NOMO-1 (cell line): ENCODE measurements at regions not wholly inside any gene's neighbourhood (a gene's known extent, or its start where the extent isn't known, plus 50 kb on each side); places are given as distances from the start of the nearest gene placed in this dataset.

Experiments
- DNase-seq, 2 experiments: peaks; one replicate each; lab custom pipeline; 2025; ENCODE audit not compliant: unreplicated experiment in 2 of 2; lab: John Stamatoyannopoulos, UW

DNA sequence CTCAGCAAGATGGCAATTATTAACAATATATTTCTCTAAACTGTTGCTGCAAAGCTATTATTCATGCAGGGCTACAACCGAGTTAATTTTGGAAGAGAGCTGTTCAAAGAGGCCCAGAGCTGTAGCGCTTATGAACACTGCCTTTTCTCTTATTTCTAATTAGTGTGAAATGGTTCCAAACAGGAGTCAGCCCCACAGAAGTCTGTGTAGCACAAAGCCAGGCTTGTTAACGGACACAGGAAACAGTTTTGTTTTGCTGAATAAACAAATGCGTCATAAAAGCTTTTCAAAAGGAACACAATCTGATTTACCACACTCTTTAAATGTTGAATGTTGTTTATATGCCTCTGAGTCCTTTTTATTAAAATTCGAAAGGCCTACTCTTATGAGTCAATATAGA, 396.5 kb downstream of the ANXA1 start:
- no peak for DNase-seq

DNA sequence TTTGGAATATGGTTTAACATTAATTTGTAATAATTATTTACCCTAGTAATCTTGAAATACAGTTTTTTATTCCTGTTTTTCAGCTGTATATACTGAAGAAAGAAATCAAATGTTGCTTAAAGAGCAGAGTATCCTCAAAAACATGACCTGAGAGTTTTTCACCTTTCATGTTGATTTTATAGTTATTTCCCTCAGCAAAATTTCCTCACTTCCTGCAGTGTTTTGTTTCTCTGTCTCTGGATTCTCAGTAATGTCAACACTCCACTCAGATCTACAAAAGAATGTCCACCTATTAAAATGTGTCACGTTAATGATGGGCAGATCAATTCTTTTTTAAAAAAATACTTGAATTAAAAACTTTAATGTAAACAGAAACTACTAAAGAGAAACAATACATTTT, 398.3 kb downstream of the ANXA1 start:
- no peak for DNase-seq

DNA sequence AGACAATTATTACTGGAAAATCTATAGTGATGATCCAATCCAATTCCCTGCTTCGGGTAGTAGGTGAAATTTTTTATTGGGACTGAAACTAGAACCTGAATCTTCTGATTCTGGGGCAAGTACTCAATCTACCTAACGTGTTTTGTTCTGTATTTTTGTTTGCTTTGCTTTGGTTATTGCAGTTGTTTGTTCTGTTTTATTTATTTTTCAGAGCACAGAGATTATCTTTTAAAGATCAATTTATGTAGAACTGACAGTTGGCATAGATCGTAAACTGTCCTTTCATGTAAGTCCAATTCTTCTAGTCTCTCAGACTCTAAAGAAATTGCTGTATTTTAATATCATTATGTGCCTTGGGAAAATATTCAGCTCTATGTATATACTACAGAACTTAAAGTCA, 401.6 kb downstream of the ANXA1 start:
- DNase-seq, result no peak

DNA sequence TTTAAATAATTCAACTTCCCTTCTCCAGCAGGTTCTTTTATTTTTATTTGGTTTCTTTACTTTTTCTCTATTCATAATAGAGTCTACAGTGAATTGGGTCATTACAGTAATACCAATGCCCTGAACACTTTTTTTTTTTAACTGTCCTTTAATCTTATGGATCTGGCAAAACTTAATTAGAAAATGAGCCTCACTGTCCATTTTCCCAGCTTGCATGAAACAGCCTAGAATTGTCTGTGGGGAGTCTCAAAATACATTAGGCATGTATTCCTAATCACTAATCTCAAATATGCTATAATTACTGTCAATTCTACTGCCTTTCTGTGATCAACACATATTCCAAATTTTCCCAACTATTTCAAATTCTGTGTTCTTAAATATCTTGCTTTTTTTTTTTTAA, 406.8 kb downstream of the ANXA1 start:
- no peak for DNase-seq

DNA sequence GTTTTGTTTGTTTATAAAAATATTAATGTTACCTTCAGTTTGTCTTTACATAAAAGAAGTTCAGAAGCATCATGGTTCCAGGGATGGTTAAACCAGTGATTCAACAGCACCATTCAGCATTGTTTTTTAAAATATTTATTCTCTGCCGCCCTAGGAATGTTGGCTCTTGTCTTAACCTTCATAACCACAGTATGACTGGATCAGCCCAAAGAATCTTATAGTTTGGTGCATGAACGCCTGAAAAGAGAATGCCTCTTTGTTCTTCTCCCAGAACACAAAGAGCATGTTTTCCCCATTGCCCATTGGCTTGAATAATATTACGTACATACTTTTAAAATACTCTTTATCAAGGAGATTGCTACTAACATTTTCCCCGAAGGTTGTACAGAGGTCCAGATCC, 413.4 kb downstream of the ANXA1 start:
- no peak for DNase-seq

DNA sequence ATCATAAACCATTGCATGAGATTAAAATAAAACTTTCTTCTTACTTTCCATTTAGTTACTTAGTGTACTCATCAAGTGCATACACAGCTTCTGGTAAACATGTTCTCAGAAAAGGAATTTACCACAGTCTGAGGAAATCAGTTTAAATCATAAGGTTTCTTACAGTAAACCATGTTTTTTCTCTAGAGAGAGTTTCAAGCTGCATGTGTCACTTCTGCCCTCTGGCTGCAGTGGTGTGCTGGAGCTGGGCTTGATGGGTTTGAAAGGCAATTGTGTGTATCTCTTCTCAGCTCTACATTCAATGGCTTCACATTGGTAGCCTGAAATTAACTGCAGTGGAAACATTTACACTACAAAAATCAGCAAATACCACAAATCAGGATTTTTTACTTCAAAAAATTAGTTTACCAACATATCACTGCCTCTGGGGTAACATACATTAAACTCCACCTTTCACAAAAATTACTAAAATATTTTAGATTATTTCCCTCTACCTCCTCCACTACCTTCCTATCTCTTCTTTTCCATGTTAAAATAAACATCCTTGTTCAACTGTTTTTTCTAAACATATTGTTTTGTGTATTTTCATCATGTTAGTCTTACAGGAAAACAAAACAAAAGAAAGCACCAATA, 414.3 kb downstream of the ANXA1 start:
- DNase-seq, result no peak

DNA sequence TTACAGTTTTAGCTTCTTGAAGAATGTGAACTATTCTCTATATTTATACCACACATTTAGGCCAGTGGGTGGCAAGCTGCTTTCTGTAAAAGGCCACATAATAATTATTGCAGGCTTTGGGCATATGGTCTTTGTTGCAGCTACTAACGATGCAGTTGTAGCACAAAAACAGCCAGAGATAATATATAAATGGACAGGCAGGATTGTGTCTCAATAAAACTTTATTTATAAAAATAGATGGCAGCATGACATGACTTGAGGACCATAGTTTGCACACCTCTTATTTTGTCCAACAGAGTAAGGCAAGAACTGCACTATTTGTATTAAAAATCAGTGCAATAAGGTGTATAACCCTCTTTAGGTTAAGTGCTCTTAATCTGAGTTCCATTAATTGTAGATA, 415.0 kb downstream of the ANXA1 start:
- DNase-seq, result no peak

DNA sequence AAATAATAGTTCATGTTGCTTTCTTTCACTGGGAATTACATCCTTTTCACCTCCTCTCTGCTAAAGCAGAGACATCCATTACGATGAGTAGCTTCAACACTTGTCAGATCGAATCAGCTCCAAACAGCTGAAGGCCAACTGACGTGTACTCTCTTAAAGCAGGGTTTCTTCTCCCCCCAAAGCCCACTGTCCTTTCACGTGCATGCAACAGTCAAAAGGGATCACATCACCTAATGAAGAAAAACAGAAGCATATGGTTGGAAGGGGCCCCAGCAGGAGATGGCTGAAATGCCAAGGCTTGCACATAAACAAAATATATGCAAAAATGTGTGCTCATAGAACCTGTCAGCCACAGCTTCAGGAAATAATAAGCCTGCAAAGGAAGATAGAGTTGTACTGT, 421.6 kb downstream of the ANXA1 start:
- no peak for DNase-seq

DNA sequence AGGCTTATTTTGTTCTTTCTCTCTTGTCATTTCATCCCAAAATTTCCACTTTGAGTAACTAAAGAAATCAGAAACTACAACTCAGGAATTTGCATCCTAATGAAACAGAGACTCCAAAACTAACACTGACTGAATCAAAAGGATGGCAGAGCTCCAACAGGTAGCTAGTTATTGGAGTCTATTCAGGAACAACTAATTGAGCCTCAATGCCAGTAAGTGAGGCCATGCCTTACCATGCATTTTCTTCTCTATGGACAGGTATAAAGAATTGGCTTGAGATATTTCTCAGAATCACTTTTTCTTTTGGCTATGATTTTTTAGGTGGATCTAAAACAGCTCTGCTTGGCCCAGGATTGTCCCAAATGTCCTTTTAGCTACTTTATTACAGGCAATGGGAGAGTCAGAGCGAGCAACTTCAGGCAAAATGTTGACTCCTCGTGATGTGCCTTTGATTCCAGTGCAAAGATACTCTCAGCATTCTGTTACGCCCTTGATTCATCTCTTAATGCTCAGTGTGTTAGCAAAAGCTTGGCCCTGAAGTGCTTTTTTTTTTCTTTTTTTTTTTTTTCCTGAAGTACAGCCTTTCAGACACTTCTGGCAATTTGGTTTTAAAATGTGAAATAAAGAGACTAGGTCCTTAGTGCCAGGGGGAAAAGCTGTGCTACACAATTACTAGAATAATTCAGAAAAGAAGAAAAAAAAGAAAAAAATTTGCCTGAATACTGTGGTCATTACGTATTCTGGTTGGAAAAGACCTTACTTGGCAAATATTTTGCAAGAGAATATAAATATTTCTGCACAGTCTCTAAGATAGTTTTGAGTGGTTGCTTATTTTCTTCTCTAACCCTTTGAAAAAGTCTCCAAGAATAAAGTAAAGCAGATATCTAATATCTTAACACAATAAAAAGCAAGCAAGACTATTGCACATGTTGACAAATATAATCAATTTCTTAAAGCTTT, 423.7 kb downstream of the ANXA1 start:
- DNase-seq, result no peak

DNA sequence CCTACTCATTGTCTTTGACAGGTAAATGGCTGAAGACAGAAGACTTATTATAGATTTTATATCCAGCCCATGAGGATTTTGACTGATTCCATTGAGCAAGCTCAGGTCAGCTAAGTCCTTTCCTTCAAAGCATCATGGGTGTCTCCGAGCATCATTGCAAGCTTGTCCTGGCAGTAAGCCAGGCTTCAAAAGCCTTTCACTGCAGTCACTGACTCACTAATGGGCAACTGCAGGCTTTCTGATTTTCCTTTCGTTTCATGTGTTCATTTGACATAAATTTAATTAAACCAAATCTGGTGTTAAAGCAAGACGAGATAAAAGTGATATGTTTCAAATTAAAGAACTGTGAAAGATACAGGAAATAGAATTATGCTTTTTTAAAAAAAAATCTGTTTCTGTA, 426.2 kb downstream of the ANXA1 start:
- no peak for DNase-seq

DNA sequence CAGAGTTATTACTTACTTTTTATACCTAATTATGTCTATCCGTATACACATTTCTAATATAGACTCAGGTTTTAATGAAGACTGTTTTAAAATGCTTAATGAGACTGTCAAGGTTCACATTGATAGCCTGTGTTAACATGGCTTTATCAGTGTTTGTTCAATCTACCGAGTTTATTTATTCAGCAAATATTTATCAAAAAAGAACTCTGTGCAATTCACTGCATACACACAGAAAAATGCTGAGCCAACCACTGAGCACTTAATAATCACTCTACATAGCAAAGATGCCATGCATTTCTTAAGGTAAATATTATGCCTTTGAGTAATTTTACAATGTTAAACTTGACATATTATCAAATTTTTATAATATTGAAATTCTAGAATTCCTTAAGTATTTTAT, 428.2 kb downstream of the ANXA1 start:
- DNase-seq, result no peak

DNA sequence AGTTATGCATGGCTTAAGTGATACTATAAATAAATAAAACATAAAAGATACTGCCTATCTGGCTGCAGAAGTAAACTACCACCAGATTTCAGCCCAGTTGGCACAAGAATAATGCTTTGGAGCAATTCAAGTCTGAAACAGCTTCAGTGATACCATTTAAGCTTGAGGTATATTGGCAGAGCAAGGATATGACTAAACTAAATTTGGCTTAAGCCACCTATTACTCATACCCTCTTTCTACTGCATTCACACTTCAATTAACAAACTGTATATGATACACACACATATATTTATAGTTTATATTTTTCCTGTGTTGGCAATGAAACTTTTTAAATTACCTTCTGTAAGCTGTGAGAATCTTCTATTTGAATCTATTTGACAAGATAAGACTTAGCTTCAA, 431.9 kb downstream of the ANXA1 start:
- DNase-seq, result no peak

DNA sequence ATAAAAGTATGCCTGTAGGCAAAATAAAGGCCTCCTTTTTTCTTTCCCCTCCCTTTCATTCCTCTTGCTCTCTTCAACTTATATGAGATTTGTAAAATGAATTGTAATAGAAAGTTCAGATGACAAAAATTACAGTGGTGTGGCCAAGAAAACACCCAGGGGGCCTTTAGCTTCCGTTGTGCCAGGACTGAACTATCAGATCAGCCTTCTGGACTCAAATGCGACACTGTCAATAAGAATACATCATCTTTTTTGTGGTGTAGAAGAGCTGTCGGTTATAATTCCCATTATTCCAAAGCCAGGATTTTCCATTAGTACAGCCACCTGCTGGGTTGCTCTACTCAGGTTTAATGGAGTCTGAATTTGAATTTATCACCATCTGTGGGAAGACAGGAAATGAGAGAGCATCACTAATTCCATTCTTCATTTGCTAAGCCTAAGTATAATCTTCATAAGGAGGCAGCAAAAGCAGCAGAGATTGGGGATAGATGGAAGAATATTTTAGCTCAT, 443.4 kb downstream of the ANXA1 start:
- DNase-seq, result no peak

DNA sequence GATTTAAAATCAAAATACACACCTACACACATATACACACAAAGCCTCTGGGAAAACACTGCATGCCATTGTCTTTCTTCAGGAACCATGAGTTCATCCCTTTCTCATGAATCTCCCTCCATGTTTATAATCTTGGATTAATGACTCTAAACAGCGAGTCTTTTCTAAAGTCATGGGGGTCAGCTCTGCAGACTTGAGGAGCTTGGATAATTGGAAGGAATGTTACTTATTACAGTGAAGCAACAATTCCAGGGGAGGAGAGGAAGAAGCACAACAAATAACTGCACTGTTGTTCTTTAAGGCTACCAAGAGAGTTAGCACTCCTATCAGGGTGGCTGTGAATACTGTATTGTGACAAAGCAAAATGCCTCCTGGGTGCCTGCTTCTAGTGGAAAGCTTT, 444.7 kb downstream of the ANXA1 start:
- DNase-seq, result no peak

DNA sequence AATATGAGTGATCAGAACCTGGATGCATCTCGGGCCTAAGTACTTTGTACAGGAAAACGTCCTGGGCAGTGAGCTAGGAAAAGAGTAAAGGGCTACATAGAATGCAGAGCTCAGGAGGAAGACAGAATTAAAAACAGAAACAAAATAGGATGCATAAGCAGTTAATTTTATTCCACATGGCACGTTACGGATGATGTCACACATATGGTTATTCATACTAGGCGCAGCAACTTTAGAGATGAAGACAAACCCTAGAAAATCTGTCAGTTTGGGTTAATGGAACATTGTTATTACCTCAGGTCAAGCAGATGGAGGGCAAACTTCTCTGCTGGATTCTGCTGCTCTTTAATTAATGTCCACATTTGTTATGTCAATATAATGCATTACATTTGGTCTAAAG, 445.4 kb downstream of the ANXA1 start:
- no peak for DNase-seq

DNA sequence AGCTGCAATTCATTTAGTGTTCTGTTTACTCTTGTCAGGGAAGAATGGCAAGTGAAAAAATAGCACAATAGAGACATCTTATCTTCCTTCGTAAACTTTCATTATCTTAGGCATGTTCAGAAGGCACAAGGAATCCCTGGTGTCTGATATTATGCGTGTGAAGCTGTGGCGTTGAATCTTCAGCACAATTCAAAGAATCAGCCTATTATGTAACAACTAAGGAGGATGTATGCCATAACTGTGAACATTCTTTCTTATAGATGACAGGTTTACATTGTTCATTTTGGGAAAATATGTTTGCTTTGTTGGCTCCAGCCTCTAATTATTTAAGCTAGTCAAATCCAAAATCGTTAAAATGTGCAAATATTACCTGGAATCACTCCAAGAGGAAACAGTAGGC, 446.1 kb downstream of the ANXA1 start:
- no peak for DNase-seq

DNA sequence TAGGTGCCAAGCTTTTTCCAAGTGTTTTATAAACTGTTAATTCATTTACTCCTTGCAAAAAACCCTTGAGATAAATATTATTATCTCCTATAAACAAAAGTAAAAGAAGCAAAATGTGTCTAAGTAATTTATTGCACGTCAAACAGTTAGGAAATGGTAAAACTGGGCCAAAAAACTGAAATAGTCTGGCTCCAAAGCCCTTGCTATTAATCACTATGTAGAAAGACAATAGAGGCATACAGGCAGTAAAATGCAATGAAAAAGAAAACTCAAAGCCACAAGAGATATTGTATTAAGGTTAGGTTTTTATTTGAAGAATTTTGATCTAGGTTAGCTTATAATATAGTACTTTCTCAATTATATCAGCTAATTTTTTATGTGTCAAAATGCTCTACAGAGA, 457.7 kb downstream of the ANXA1 start:
- no peak for DNase-seq

DNA sequence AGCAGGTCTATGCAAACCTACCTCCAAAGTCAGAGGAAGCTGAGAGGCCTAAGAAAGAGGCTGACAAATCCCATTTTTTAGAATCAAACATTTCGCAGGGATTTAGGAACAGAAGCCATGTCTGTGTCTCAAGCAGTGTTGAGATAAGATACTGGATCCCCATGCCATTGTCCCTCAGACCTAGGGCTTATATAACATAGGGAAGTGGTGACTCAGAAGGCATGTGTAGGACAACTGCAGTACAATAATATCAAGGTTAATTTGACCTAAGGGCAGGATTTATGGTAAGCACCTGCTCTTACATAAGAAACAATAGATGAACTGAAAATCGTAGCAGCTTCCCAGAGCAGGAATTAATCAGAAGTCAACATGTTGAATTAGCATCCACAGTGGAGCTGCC, 459.4 kb downstream of the ANXA1 start:
- DNase-seq, result no peak

DNA sequence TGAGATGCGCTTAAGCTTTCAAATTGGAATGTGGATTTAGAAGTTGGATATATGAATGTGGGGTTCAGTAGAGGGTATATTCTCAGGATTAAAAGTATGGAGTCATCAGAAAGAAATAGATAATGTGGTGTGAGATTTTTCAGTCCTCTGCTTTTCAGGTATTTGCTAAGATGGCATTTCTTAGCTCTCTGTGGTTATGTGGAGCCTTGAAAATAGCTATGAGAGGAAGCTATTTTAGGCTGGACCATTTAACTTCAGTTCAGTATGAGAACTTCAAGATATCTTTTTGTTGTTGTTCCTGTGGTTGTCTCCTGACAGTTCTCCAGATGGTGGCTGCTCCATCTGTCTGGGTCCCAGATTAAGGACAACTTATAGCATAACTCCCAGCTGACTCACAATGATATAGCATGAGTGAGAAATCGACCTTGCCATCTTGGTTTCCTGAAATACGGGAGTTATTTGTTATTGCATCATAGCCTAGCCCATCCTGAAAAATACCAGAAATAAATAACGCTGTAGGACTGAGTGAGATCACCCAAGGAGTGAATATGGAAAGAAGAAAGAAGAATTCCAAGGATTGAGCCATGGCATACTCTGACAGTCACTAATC, 461.5 kb downstream of the ANXA1 start:
- DNase-seq, result no peak

DNA sequence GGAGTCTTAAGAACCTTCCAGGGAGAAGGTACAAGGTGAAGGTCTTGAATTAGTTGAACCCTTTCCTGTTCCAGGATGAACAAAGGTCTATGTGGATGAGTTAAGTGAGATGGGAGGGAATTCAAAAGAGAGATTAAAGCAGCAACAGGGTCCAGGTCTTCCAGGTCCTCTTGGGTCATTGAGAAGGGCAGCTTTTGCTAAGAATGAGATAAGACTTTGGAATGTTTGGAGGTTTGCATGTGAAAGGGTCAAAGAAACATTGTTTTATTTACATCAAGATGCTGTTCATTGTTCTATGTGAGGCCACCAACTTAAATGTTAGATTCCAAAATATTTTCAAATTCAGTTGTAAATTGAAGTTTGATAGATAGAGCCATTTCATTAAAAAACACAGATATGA, 463.9 kb downstream of the ANXA1 start:
- DNase-seq, result no peak

DNA sequence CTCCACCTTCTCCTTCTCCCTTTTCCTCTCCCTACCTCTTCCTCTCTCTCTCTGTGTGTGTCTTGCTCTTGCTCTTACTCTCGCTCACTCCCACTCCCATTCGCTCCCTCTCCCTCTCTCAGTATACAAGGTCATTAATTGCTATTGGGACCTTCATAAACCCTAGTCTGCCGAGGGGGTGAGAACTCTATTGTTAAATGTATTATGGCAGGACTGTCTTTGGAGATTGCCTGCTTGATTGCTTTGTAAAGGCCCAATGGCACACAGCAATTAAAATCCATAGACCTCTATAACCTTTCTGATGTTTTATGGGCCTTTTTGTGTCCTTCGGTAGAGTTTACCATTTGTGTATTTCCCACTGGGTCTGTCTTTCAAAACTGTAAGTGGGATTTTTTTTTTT, 465.9 kb downstream of the ANXA1 start:
- DNase-seq, result no peak

DNA sequence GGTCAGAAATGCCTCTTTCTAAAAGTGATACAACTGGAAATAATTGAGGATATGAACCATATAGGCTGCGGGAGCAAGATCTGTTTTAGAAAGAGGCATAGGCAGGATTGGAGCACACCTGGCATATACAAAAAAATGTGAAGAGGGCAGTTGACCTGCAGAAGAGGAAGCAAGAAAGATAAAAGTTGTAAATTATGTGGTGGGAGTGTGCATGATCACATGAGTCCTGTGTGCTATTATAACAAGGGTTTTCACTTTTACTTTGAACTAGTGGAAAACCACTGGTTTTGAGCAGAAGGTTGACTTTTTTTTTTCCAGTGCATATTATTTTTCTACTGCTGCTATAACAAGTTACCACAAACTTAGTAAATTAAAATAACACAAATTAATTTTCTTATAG, 489.3 kb downstream of the ANXA1 start:
- no peak for DNase-seq
